A673 (cell line): ENCODE measurements at regions not wholly inside any gene's neighbourhood (a gene's known extent, or its start where the extent isn't known, plus 50 kb on each side); places are given as distances from the start of the nearest gene placed in this dataset.

Experiments used
- CTCF ChIP-seq: fragments of 300-800, 200-600 bp; sonication (generic); conservative IDR thresholded peaks from 2 replicates; pipeline ENCODE4 v1.5.1; 2017; ENCODE audit warnings: low read depth, mild to moderate bottlenecking, antibody characterized with exemption, low read length, moderate library complexity, mixed read lengths
- EZH2 ChIP-seq: fragments of 200-600 bp; sonication (generic); IDR thresholded peaks from 2 replicates; pipeline ENCODE4 v1.6.1; 2017; ENCODE audit warnings: borderline replicate concordance, low read depth, mild to moderate bottlenecking, mixed read lengths, antibody characterized with exemption, low read length; ENCODE audit not compliant: poor library complexity, severe bottlenecking

GRCh38 chr20:6468423-6469116 is 298.9 kb upstream of the BMP2 start:
- TF ChIP-seq CTCF, result no peak
- TF ChIP-seq EZH2, result no peak
